IMR-90 (cell line): ENCODE measurements at regions not wholly inside any gene's neighbourhood (a gene's known extent, or its start where the extent isn't known, plus 50 kb on each side); places are given as distances from the start of the nearest gene placed in this dataset.

Experiments
- ATAC-seq: fragments of 200-7000 bp; cut with Tn5 transposase; 2 replicates; pipeline ENCODE4 v1.9.1; 2020; ENCODE audit warnings: low read depth, mild to moderate bottlenecking, moderate library complexity
- BruUV-seq: library from RNA; stranded (reverse); fragments of 400-500 nt; replicated peaks from 2 replicates; lab custom pipeline; 2021; lab: Mats Ljungman, UMichigan
- CTCF ChIA-PET: fragments of 300-600 bp; formaldehyde crosslinking; extraction: SDS; loops from one replicate; lab custom pipeline; 2021; ENCODE audit warnings: antibody characterized with exemption; lab: Yijun Ruan, JAX
- POLR2A ChIA-PET: fragments of 300-600 bp; sonication (Branson Sonifier 250); formaldehyde crosslinking; loops from one replicate; lab custom pipeline; 2022; ENCODE audit warnings: antibody characterized with exemption; ENCODE audit not compliant: unreplicated experiment; lab: Charles Lee
- DNase-seq: peaks from one replicate; pipeline ENCODE4 v3.0.0; 2013
- H2AFZ ChIP-seq: replicated peaks from 2 replicates; pipeline ENCODE3; 2013; ENCODE audit warnings: low read length, mild to moderate bottlenecking; ENCODE audit not compliant: poor library complexity
- H2AK5ac ChIP-seq: 2 replicates; pipeline ENCODE4 v1.6.1; 2013; ENCODE audit warnings: low read depth, low read length, inconsistent platforms
- H2AK9ac ChIP-seq: replicated peaks from 2 replicates; pipeline ENCODE3; 2013; ENCODE audit warnings: mild to moderate bottlenecking, low read depth, low read length, moderate library complexity; ENCODE audit not compliant: poor library complexity
- H2BK120ac ChIP-seq: 2 replicates; pipeline ENCODE4 v1.6.1; 2013; ENCODE audit warnings: low read depth, low read length, inconsistent platforms
- H2BK15ac ChIP-seq: 3 replicates; pipeline ENCODE4 v1.6.1; 2013; ENCODE audit warnings: low read depth, low read length, inconsistent platforms
- H2BK20ac ChIP-seq: 2 replicates; pipeline ENCODE4 v1.6.1; 2013; ENCODE audit warnings: low read depth, mild to moderate bottlenecking, inconsistent platforms, low read length, moderate library complexity
- H2BK5ac ChIP-seq: 2 replicates; pipeline ENCODE4 v1.6.1; 2013; ENCODE audit warnings: mild to moderate bottlenecking, low read depth, low read length, inconsistent platforms; ENCODE audit not compliant: poor library complexity, severe bottlenecking
- H3K14ac ChIP-seq: replicated peaks from 2 replicates; pipeline ENCODE4 v1.6.1; 2013; ENCODE audit warnings: low read depth, low read length, inconsistent platforms
- H3K18ac ChIP-seq: 2 replicates; pipeline ENCODE4 v1.6.1; 2013; ENCODE audit warnings: low read depth, low read length, control low read depth
- H3K23ac ChIP-seq: 2 replicates; pipeline ENCODE4 v1.6.1; 2013; ENCODE audit warnings: low read depth, low read length, inconsistent platforms
- H3K27ac ChIP-seq: 2 replicates; pipeline ENCODE4 v1.5.1; 2013; ENCODE audit warnings: mild to moderate bottlenecking, control low read depth, low read length; ENCODE audit not compliant: insufficient read depth
- H3K27me3 ChIP-seq: 2 replicates; pipeline ENCODE4 v1.6.1; 2013; ENCODE audit warnings: low read length; ENCODE audit not compliant: control insufficient read depth, insufficient read depth
- H3K36me3 ChIP-seq: 2 replicates; pipeline ENCODE4 v1.6.1; 2013; ENCODE audit warnings: low read length, mixed read lengths; ENCODE audit not compliant: control insufficient read depth, insufficient read depth
- H3K4ac ChIP-seq: 2 replicates; pipeline ENCODE4 v1.6.1; 2013; ENCODE audit warnings: low read depth, low read length, inconsistent platforms
- H3K4me1 ChIP-seq: 2 replicates; pipeline ENCODE4 v1.6.1; 2013; ENCODE audit warnings: low read length, mixed read lengths; ENCODE audit not compliant: control insufficient read depth, insufficient read depth
- H3K4me2 ChIP-seq: 2 replicates; pipeline ENCODE4 v1.6.1; 2013; ENCODE audit warnings: low read depth, mild to moderate bottlenecking, control low read depth, low read length, moderate library complexity
- H3K4me3 ChIP-seq: 2 replicates; pipeline ENCODE4 v1.5.1; 2013; ENCODE audit warnings: low read depth, mild to moderate bottlenecking, control low read depth, low read length, moderate library complexity; ENCODE audit not compliant: insufficient read depth
- H3K56ac ChIP-seq: 2 replicates; pipeline ENCODE4 v1.6.1; 2013; ENCODE audit warnings: low read length, inconsistent platforms; ENCODE audit not compliant: insufficient read depth; ENCODE audit errors: extremely low read depth
- H3K79me1 ChIP-seq, 2 experiments: 2 replicates each; pipeline ENCODE4 v1.6.1; 2013; ENCODE audit warnings: low read length in 2 of 2, inconsistent platforms in 1 of 2, low read depth in 1 of 2
- H3K9ac ChIP-seq: 2 replicates; pipeline ENCODE4 v1.6.1; 2013; ENCODE audit warnings: low read depth, low read length, control low read depth
- H3K9me1 ChIP-seq: 2 replicates; pipeline ENCODE4 v1.6.1; 2013; ENCODE audit warnings: low read length, inconsistent platforms; ENCODE audit not compliant: insufficient read depth
- H3K9me3 ChIP-seq: 2 replicates; pipeline ENCODE4 v1.6.1; 2013; ENCODE audit warnings: low read length; ENCODE audit not compliant: control insufficient read depth, insufficient read depth
- H4K20me1 ChIP-seq: 2 replicates; pipeline ENCODE4 v1.6.1; 2013; ENCODE audit warnings: low read length, inconsistent platforms; ENCODE audit not compliant: insufficient read depth
- H4K5ac ChIP-seq: 2 replicates; pipeline ENCODE4 v1.6.1; 2013; ENCODE audit warnings: mild to moderate bottlenecking, low read depth, low read length, control low read depth
- H4K8ac ChIP-seq, 2 experiments: 2 replicates each; pipeline ENCODE4 v1.6.1; 2013; ENCODE audit warnings: low read depth in 2 of 2, low read length in 2 of 2, control low read depth in 1 of 2, inconsistent platforms in 1 of 2
- H4K91ac ChIP-seq: 2 replicates; pipeline ENCODE4 v1.6.1; 2013; ENCODE audit warnings: low read depth, low read length, inconsistent platforms; ENCODE audit not compliant: insufficient read depth
- BHLHE40 ChIP-seq: fragments of 150-350 bp; IDR thresholded peaks from 2 replicates; pipeline ENCODE4 v1.6.1; 2016; ENCODE audit warnings: mild to moderate bottlenecking, low read depth, low read length
- CEBPB ChIP-seq: IDR thresholded peaks from 2 replicates; pipeline ENCODE4 v1.6.1; 2012; ENCODE audit warnings: low read depth, low read length, improper control_type of control experiment
- CTCF ChIP-seq: conservative IDR thresholded peaks from 2 replicates; pipeline ENCODE4 v1.5.1; 2012; ENCODE audit warnings: mild to moderate bottlenecking, low read depth, low read length, improper control_type of control experiment
- FOS ChIP-seq: fragments of 150-350 bp; IDR thresholded peaks from 2 replicates; pipeline ENCODE4 v1.6.1; 2016; ENCODE audit warnings: low read depth, low read length
- MAFK ChIP-seq: IDR thresholded peaks from 2 replicates; pipeline ENCODE4 v1.6.1; 2012; ENCODE audit warnings: low read depth, low read length, improper control_type of control experiment
- MXI1 ChIP-seq: IDR thresholded peaks from 2 replicates; pipeline ENCODE4 v1.6.1; 2012; ENCODE audit warnings: low read depth, mild to moderate bottlenecking, low read length, moderate library complexity, borderline replicate concordance
- NFE2L2 ChIP-seq: fragments of 150-350 bp; IDR thresholded peaks from 2 replicates; pipeline ENCODE4 v1.6.1; 2016; ENCODE audit warnings: low read depth, mild to moderate bottlenecking, low read length
- POLR2A ChIP-seq: IDR thresholded peaks from 2 replicates; pipeline ENCODE4 v1.6.1; 2012; ENCODE audit warnings: mild to moderate bottlenecking, low read depth, low read length
- RAD21 ChIP-seq: IDR thresholded peaks from 2 replicates; pipeline ENCODE4 v1.6.1; 2012; ENCODE audit warnings: low read length, improper control_type of control experiment
- RCOR1 ChIP-seq: IDR thresholded peaks from 2 replicates; pipeline ENCODE4 v1.6.1; 2012; ENCODE audit warnings: mild to moderate bottlenecking, low read length, improper control_type of control experiment; ENCODE audit not compliant: insufficient replicate concordance
- RFX5 ChIP-seq: IDR thresholded peaks from 2 replicates; pipeline ENCODE4 v1.8.0; 2012; ENCODE audit warnings: low read depth, mild to moderate bottlenecking, low read length, moderate library complexity
- USF2 ChIP-seq: fragments of 150-350 bp; IDR thresholded peaks from 2 replicates; pipeline ENCODE4 v1.6.1; 2017; ENCODE audit warnings: mild to moderate bottlenecking, antibody characterized with exemption, low read length, low read depth
- WGBS, 2 experiments: methylation state at CpG; one replicate each; pipeline versions ENCODE4 v1.1.5 to v1.1.7; 2013; ENCODE audit warnings: missing lambda C conversion rate in 2 of 2; ENCODE audit not compliant: insufficient read length in 1 of 2; ENCODE audit errors: extremely low coverage in 2 of 2; 5-methylcytosine and 5-hydroxymethylcytosine counted together
- dilution Hi-C: fragments of 300-500 bp; cut with HindIII; formaldehyde crosslinking; loops from one replicate; pipeline ENCODE4 v1.14.3; 2018; ENCODE audit warnings: low sequenced_read_pairs; ENCODE audit not compliant: unreplicated experiment
- in situ Hi-C: fragments of 300-500 bp; cut with MboI; formaldehyde crosslinking; loops from 3 replicates; pipeline ENCODE4 v1.14.3; 2019; ENCODE audit warnings: low sequenced_read_pairs, inconsistent platforms, mixed read lengths
- intact Hi-C: fragments of 100-400 bp; cut with micrococcal nuclease; formaldehyde crosslinking; loops from 2 replicates; pipeline ENCODE4 v1.10.0; 2022

- H2BK15ac ChIP-seq: no peak overlapping the region; the same call in 2 of the 3 replicates
- no peak overlapping the region for H3K56ac ChIP-seq
- no peak overlapping the region for H3K18ac ChIP-seq
- H3K9ac ChIP-seq: no peak overlapping the region
- H4K5ac ChIP-seq: no peak overlapping the region
- H3K4me2 ChIP-seq: no peak overlapping the region
- H3K4me1 ChIP-seq: peaks cover 16% of the 10 kb centered on the region
- H3K14ac ChIP-seq: no peak overlapping the region
- no peak overlapping the region for H2BK5ac ChIP-seq
- in situ Hi-C loops (no loop called here), dilution Hi-C loops (no loop called here), intact Hi-C loops (no loop called here)
- no peak for DNase-seq
- ATAC-seq: no peak
- no peaks in the 10 kb centered on the region for H3K27me3 ChIP-seq
- WGBS, 2 experiments: 92% methylated on average over 5 of the region's 13 CpGs; no CpG with 5 or more reads in 1 of the 2 experiments
- ChIA-PET CTCF (no interaction called here), POLR2A (no interaction called here)
- no peak overlapping the region for H3K4me3 ChIP-seq
- no peak overlapping the region for H4K91ac ChIP-seq
- no peak overlapping the region for H2BK120ac ChIP-seq
- no peak overlapping the region for H4K8ac ChIP-seq
- no peaks in the 10 kb centered on the region for H3K36me3 ChIP-seq
- peak overlapping the region; percentile 21; the same call in 1 of the 2 replicates for H2AK5ac ChIP-seq
- H2AFZ ChIP-seq: no peak overlapping the region
- H3K27ac ChIP-seq: no peak overlapping the region
- no peaks in the 10 kb centered on the region for H3K9me3 ChIP-seq
- TF ChIP-seq CTCF (no peak), BHLHE40 (no peak), CEBPB (no peak), FOS (no peak), MAFK (no peak), NFE2L2 (no peak), RFX5 (no peak), USF2 (no peak), POLR2A (no peak), RCOR1 (no peak), MXI1 (no peak), RAD21 (no peak)
- H3K23ac ChIP-seq: no peak overlapping the region
- no peaks in the 10 kb centered on the region; the same call in 1 of the 2 replicates for H4K20me1 ChIP-seq
- H3K4ac ChIP-seq: 0 out of 2 replicates have a peak overlapping the region, but pooled peaks have one; percentile 30
- H3K9me1 ChIP-seq: peaks cover 10% of the 10 kb centered on the region
- no peak overlapping the region for H2AK9ac ChIP-seq
- H3K79me1 ChIP-seq: no peaks in the 10 kb centered on the region; a peak in 1 of 4 replicates
- no peak overlapping the region; the same call in 1 of the 2 replicates for H2BK20ac ChIP-seq
- BruUV-seq: no TSS peak
These were observed 74.0 kb downstream of the CEBPB start for GRCh38 chr20:50264534-50265145.
